Vagina (tissue), 2 donors: ENCODE measurements at regions not wholly inside any gene's neighbourhood (a gene's known extent, or its start where the extent isn't known, plus 50 kb on each side); places are given as distances from the start of the nearest gene placed in this dataset.

Experiments
- CTCF ChIP-seq, 3 experiments: fragments of 450-650 bp in 2 of 3; fragments of 200-600 bp in 1 of 3; sonication (generic) in 1 of 3; IDR thresholded peaks; one replicate each; pipeline ENCODE4 v1.5.1; 2017 to 2019; ENCODE audit warnings: antibody characterized with exemption in 3 of 3, mild to moderate bottlenecking in 2 of 3, moderate library complexity in 2 of 3
- POLR2A ChIP-seq, 2 donors: fragments of 450-650 bp; IDR thresholded peaks; one replicate each; pipeline ENCODE4 v1.6.1; 2017; ENCODE audit warnings: antibody characterized with exemption in 2 of 2, mild to moderate bottlenecking in 2 of 2, moderate library complexity in 2 of 2
- POLR2AphosphoS5 ChIP-seq, 2 donors: sonication (generic); formaldehyde crosslinking; IDR thresholded peaks; one replicate each; pipeline ENCODE4 v1.9.0; 2017; ENCODE audit warnings: antibody characterized with exemption in 2 of 2, mild to moderate bottlenecking in 2 of 2, low read depth in 1 of 2; ENCODE audit not compliant: insufficient read depth in 1 of 2

- TF ChIP-seq CTCF (IDR thresholded peaks at IDR 0.05) = no peak
- TF ChIP-seq POLR2A (IDR thresholded peaks at IDR 0.05) = no peak
- TF ChIP-seq POLR2AphosphoS5 (IDR thresholded peaks at IDR 0.05; ENCODE audit: insufficient read depth in 1 of 2, low read depth in 1 of 2) = no peak
Measured at GRCh38 chr1:95449516-95449915, 215.5 kb downstream of the RWDD3 start.
